HL-60 (cell line): ENCODE measurements at regions not wholly inside any gene's neighbourhood (a gene's known extent, or its start where the extent isn't known, plus 50 kb on each side); places are given as distances from the start of the nearest gene placed in this dataset.
"Not testable (repeated sequence)": the region's sequence is repeated elsewhere in the genome, so short reads cannot be mapped to it uniquely, and the experiment has no call there.

Source experiments
- DNase-seq, 2 experiments: peaks; one replicate each; pipeline ENCODE4 v3.0.0-alpha.2; 2010 to 2020; ENCODE audit warnings: low read depth in 1 of 2, low spot score in 1 of 2
- H3K27ac ChIP-seq: fragments of 250-450 bp; sonication (Bioruptor Pico); replicated peaks from 2 replicates; pipeline ENCODE4 v1.5.1; 2020; ENCODE audit warnings: mild to moderate bottlenecking, moderate library complexity
- H3K27me3 ChIP-seq: fragments of 250-450 bp; sonication (Bioruptor Pico); 2 replicates; pipeline ENCODE4 v1.5.1; 2021; ENCODE audit warnings: mild to moderate bottlenecking, moderate library complexity; ENCODE audit not compliant: insufficient read depth, poor library complexity, severe bottlenecking
- H3K4me3 ChIP-seq: replicated peaks from 2 replicates; pipeline ENCODE4 v1.5.1; 2011; ENCODE audit warnings: mild to moderate bottlenecking, control low read depth, low read length; ENCODE audit not compliant: insufficient read depth
- CTCF ChIP-seq: IDR thresholded peaks from one replicate; pipeline ENCODE4 v1.5.1; 2011; ENCODE audit warnings: low read length, control low read depth, inconsistent platforms; ENCODE audit not compliant: insufficient read depth
- GABPA ChIP-seq: IDR thresholded peaks from 2 replicates; pipeline ENCODE4 v1.6.1; 2012; ENCODE audit warnings: low read depth
- POLR2AphosphoS5 ChIP-seq: IDR thresholded peaks from 2 replicates; pipeline ENCODE4 v1.6.1; 2012; ENCODE audit warnings: low read depth
- REST ChIP-seq: IDR thresholded peaks from 2 replicates; pipeline ENCODE4 v1.6.1; 2012; ENCODE audit warnings: low read depth; ENCODE audit not compliant: insufficient replicate concordance
- SPI1 ChIP-seq: IDR thresholded peaks from 2 replicates; pipeline ENCODE4 v1.6.1; 2012; ENCODE audit warnings: low read depth, mild to moderate bottlenecking, borderline replicate concordance

- no peak for DNase-seq
- H3K4me3 ChIP-seq, result no peak overlapping the region
- H3K27me3 ChIP-seq, result no peaks in the 10 kb centered on the region
- no peak overlapping the region for H3K27ac ChIP-seq
- TF ChIP-seq CTCF (no peak), GABPA (no peak), SPI1 (no peak), POLR2AphosphoS5 (no peak), REST (no peak)
Observed at GRCh38 chr4:86512631-86513030, 81.5 kb upstream of the PTPN13 start.

- not testable (repeated sequence) for H3K4me3 ChIP-seq, H3K27me3 ChIP-seq, H3K27ac ChIP-seq, DNase-seq
Observed at GRCh38 chr4:86515963-86516362, 78.2 kb upstream of the PTPN13 start.

GRCh38 chr4:86521373-86521969, 72.6 kb upstream of the PTPN13 start:
- no peak for DNase-seq
- H3K4me3 ChIP-seq, result no peak overlapping the region
- TF ChIP-seq CTCF (no peak), GABPA (no peak), POLR2AphosphoS5 (no peak), REST (no peak), SPI1 (no peak)

GRCh38 chr4:86522349-86522748, 71.8 kb upstream of the PTPN13 start:
- TF ChIP-seq SPI1 (no peak), POLR2AphosphoS5 (no peak), CTCF (no peak), GABPA (no peak), REST (no peak)
- no peak overlapping the region for H3K4me3 ChIP-seq
- H3K27me3 ChIP-seq, result peaks cover 2% of the 10 kb centered on the region
- no peak for DNase-seq
- no peak overlapping the region for H3K27ac ChIP-seq

More at GRCh38 chr4:86521373-86521969, 72.6 kb upstream of the PTPN13 start:
- peaks cover 2% of the 10 kb centered on the region for H3K27me3 ChIP-seq
- H3K27ac ChIP-seq, result no peak overlapping the region
